GM20000 (cell line): ENCODE measurements at regions not wholly inside any gene's neighbourhood (a gene's known extent, or its start where the extent isn't known, plus 50 kb on each side); places are given as distances from the start of the nearest gene placed in this dataset.

Experiments
- DNase-seq: peaks from one replicate; pipeline ENCODE4 v3.0.0; 2012; ENCODE audit warnings: low spot score
- TF ChIP-seq, protein P1 (sequence below): IDR thresholded peaks from 2 replicates; pipeline ENCODE4 v1.5.1; 2012; ENCODE audit warnings: mild to moderate bottlenecking, control low read depth; ENCODE audit errors: extremely low read depth, missing control alignments

DNA sequence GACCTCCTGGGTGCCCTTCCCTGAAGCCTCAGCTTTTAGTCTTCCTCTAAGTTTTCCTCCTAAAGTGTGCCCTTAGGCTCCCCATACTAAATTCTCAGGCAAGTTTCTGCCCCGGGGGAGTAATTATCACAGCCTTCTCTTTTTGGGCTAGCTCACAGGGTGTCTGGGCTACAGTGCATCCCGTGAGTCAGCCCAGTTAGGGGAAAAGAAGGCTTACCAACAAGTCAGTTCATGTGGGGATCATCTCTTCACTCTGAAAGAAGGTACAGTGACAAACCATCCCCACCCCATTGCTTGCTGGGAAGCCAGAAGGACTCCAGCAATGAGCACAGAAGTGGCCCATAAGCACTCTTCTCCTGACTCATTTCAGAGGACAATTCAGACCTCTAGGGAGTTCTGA is 134.7 kb upstream of the FAM9C start:
- TF ChIP-seq, protein P1, sequence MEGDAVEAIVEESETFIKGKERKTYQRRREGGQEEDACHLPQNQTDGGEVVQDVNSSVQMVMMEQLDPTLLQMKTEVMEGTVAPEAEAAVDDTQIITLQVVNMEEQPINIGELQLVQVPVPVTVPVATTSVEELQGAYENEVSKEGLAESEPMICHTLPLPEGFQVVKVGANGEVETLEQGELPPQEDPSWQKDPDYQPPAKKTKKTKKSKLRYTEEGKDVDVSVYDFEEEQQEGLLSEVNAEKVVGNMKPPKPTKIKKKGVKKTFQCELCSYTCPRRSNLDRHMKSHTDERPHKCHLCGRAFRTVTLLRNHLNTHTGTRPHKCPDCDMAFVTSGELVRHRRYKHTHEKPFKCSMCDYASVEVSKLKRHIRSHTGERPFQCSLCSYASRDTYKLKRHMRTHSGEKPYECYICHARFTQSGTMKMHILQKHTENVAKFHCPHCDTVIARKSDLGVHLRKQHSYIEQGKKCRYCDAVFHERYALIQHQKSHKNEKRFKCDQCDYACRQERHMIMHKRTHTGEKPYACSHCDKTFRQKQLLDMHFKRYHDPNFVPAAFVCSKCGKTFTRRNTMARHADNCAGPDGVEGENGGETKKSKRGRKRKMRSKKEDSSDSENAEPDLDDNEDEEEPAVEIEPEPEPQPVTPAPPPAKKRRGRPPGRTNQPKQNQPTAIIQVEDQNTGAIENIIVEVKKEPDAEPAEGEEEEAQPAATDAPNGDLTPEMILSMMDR: no peak
- DNase-seq: no peak

DNA sequence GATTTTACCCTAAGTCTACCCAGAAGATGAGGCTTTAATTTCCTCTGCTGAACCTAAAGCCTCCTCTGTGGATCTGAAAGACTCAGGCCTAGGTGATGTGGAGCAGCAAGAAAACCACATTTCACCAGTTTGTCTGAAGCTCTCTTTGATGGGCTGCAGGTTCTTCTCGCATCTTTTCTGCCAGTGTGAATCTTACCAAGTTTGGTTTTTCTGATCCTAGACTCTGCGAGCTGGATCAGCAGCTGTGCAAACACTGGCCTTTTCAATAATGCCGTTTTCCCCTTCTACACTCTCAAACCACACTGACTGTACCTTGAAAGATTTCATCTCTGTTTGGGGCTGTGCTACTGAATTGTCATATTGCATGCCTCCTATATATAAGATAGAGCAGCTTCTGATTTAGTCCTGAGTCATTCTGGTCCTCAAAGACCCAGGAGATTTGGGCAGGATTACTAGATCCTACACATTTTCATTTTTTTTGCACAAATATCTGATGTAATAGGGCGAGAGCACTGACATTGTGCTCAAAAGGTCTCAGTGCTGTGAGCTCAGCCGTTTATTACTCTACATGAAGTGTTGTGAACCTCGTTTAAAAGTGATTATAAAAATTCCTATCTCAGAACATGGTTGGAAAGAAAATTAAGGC is 133.6 kb upstream of the FAM9C start:
- DNase-seq: no peak
- TF ChIP-seq, protein P1: no peak

DNA sequence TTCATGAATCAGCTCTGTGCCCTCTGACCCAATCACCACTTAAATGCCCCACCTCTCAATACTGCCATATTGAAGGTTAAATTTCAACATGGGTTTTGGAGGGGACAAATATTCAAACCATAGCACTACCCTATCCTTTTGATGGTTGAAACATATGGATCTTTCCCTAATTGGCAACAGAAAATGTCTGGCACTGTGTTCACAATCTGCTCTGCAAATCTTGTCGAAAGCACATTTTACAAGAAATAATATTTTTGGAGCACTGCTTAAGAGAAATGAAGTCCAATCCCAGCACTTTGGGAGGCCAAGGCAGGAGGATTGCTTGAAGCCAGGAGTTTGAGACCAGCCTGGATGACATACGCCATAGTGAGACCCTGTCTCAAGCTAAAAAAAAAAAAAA is 130.6 kb upstream of the FAM9C start:
- no peak for DNase-seq
- TF ChIP-seq, protein P1: no peak

DNA sequence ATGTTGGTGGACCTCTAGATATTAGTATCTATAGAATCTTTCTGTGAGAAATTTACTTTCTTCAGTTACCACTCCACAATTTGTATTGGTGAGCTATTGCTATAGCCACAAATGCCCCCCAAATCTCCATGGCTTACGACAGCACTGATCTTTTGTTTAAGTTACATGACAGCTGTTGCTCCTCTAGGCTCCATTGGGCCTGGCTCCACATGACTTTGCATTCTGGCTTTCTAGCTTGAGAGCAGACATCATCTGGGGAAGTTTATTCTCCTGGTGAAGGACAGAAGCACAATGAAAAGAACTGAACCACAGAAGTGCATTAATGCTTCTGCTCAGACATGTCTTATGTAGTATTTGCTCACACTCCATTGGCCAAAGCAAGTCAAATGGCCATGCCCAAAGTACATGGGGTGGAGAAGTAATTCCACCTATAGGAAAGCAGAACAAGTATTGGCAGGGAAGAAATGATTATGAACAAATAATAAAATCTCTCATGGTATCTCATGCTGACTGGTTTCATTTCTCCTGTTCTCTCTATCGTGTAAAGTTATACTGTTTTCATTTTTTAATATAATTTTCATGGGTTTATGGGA is 126.6 kb upstream of the FAM9C start:
- no peak for DNase-seq
- TF ChIP-seq, protein P1: no peak

DNA sequence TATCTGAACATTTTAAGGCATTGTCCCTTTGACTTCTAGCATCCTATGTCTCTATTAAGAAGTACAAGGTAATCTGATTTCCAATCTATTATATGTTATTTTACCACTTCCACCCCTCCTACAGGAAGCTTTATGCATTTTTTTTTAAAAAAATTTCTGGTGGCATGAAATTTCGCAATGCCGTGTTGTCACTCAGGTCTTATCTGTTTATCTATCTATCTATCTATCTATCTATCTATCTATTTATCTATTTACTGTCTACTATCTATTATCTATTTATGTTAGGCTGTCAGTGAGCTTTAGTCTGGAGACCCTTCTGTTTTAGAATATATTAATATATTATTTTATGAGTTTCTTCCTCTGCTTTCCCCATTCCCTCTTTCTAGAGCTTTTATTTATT is 125.3 kb upstream of the FAM9C start:
- DNase-seq: no peak
- TF ChIP-seq, protein P1: no peak

DNA sequence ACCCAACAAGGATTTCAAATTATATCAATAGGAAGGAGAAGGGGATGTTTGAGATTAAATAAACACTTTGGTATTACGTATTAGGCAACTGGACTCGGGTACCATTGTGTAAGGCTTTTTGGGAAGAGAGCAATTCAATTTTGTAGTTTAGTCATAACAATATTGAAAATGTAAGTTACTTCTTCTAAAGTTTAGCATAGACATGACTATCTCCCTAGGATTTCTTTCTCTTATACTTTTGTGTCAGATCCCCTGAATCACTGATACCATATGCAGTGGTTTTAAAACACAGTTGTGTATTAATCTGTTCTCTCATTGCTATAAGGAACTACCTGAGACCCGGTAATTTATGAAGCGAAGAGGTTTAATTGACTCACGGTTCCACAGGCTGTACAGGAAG is 123.8 kb upstream of the FAM9C start:
- TF ChIP-seq, protein P1: no peak
- no peak for DNase-seq

DNA sequence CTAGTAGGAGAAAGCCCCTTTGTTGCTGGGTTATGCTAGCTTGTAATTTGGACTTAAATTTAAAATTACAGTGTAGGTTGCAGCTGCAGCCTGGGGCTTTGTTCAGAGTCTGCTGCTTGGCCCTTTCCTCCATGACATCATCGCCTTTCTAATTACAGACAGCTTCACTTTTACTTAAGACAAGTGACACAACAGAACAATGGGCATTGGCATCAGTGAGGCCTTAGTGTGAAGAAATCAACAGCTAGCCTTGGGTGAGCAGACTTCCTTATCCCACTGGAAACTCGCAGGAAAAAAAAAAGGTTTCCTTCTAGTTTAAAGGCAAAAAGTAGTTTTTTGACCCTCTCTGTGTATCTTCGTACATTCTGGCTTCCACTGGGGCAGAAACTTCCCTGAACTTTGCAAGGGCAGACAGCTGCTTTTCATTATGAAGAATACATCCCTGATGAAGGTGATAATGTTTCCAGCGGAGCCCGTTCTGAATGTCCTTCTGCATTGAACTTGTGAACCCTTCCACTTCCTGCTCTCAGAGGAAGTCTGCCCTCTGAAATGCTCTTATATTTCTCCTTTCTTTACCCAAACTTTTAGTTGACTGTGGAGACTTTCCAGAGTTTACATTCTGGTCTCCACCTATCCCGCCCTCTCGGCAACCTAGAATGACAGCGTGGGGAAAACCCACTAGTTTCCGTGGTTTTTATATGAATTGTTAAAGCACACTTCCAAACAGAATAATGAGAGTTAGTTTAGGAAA is 123.2 kb upstream of the FAM9C start:
- DNase-seq: peak; percentile 9
- TF ChIP-seq, protein P1: no peak
